ENCODE measurements at regions not wholly inside any gene's neighbourhood (a gene's known extent, or its start where the extent isn't known, plus 50 kb on each side); places are given as distances from the start of the nearest gene placed in this dataset.

DNA sequence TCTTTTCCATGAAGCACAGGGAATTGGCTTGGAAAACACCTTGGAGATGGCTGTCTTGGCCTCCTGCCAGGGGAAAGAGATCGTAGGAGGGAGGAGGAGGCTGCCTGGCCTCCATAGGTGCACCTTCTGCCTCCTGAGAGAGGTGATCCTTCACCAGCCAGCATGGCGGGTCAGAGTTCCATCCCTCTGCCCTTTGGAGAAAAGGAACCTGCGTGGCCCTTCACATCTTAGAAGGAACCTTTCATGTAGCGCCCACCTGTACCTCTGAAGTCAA is 58.2 kb upstream of the DRD2 start:
- TF ChIP-seq, protein P1, sequence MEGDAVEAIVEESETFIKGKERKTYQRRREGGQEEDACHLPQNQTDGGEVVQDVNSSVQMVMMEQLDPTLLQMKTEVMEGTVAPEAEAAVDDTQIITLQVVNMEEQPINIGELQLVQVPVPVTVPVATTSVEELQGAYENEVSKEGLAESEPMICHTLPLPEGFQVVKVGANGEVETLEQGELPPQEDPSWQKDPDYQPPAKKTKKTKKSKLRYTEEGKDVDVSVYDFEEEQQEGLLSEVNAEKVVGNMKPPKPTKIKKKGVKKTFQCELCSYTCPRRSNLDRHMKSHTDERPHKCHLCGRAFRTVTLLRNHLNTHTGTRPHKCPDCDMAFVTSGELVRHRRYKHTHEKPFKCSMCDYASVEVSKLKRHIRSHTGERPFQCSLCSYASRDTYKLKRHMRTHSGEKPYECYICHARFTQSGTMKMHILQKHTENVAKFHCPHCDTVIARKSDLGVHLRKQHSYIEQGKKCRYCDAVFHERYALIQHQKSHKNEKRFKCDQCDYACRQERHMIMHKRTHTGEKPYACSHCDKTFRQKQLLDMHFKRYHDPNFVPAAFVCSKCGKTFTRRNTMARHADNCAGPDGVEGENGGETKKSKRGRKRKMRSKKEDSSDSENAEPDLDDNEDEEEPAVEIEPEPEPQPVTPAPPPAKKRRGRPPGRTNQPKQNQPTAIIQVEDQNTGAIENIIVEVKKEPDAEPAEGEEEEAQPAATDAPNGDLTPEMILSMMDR (IDR thresholded peaks at IDR 0.05) = no peak
- no peak for TF ChIP-seq POLR2A (IDR thresholded peaks at IDR 0.05)

Measured in heart left ventricle (tissue), 13 donors.